Esophagus muscularis mucosa (tissue), 4 donors: ENCODE measurements at regions not wholly inside any gene's neighbourhood (a gene's known extent, or its start where the extent isn't known, plus 50 kb on each side); places are given as distances from the start of the nearest gene placed in this dataset.

Source experiments
- EP300 ChIP-seq: sonication (generic); formaldehyde crosslinking; IDR thresholded peaks from one replicate; pipeline ENCODE4 v1.6.1; 2017; ENCODE audit warnings: antibody characterized with exemption
- POLR2A ChIP-seq: fragments of 450-650 bp; IDR thresholded peaks from one replicate; pipeline ENCODE4 v1.6.1; 2017; ENCODE audit warnings: antibody characterized with exemption, moderate library complexity, mild to moderate bottlenecking, low read depth
- POLR2AphosphoS5 ChIP-seq, 2 donors: sonication (generic); formaldehyde crosslinking; IDR thresholded peaks; one replicate each; pipeline ENCODE4 v1.6.1; 2017; ENCODE audit warnings: antibody characterized with exemption in 2 of 2
- TF ChIP-seq, protein P1 (sequence below), 3 experiments: fragments of 200-600 bp in 2 of 3; fragments of 450-650 bp in 1 of 3; sonication (generic) in 2 of 3; IDR thresholded peaks; one replicate each; pipeline ENCODE4 v1.5.1; 2017 to 2019; ENCODE audit warnings: antibody characterized with exemption in 3 of 3, mild to moderate bottlenecking in 2 of 3, moderate library complexity in 1 of 3

DNA sequence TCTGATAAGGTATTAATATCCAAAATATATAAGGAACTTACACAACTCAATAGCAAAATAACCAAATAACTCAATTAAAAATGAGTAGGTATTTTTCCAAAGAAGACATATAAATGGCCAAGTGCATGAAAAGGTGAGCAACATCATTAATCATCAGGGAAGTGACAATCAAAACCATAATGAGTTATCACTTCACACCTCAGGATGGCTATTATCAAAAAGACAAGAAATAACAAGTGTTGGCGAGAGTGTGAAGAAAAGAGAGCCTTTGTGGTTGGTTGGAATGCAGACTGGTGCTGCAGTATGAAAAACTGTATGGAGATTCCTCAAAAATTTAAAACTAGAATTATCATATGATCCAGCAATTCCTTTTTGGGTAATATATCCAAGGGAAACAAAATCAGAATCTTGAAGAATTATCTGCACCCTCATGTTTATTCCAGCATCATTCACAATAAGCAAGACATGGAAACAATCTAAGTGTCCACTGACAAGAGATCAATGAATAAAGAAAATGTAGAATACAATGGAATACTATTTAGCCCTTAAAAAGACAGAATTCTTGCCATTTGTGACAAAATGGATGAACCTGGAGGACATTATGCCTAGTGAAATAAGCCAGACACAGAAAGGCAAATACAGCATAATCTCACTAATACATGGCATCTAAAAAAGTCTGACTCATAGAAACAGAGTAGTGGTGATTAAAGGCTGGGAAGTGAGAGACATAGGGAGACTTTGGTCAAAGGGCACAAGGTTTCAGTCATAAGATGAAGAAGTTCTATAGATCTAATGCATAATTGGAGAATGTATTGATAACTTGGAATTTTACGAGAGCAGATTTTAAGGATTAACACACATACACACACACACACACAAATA is 175.6 kb downstream of the FOXA2 start:
- TF ChIP-seq, protein P1, sequence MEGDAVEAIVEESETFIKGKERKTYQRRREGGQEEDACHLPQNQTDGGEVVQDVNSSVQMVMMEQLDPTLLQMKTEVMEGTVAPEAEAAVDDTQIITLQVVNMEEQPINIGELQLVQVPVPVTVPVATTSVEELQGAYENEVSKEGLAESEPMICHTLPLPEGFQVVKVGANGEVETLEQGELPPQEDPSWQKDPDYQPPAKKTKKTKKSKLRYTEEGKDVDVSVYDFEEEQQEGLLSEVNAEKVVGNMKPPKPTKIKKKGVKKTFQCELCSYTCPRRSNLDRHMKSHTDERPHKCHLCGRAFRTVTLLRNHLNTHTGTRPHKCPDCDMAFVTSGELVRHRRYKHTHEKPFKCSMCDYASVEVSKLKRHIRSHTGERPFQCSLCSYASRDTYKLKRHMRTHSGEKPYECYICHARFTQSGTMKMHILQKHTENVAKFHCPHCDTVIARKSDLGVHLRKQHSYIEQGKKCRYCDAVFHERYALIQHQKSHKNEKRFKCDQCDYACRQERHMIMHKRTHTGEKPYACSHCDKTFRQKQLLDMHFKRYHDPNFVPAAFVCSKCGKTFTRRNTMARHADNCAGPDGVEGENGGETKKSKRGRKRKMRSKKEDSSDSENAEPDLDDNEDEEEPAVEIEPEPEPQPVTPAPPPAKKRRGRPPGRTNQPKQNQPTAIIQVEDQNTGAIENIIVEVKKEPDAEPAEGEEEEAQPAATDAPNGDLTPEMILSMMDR (IDR thresholded peaks at IDR 0.05), result no peak
- TF ChIP-seq POLR2A (no peak), EP300 (no peak), POLR2AphosphoS5 (IDR thresholded peaks at IDR 0.05) (no peak)
